Transverse colon (tissue), 4 donors: ENCODE measurements at regions not wholly inside any gene's neighbourhood (a gene's known extent, or its start where the extent isn't known, plus 50 kb on each side); places are given as distances from the start of the nearest gene placed in this dataset.

Source experiments
- CTCF ChIP-seq, 5 experiments: fragments of 200-600 bp in 3 of 5; fragments of 450-650 bp in 2 of 5; sonication (generic) in 3 of 5; IDR thresholded peaks; 1 replicate in 2 of 5; 2 replicates in 3 of 5; pipeline ENCODE4 v1.5.1; 2016 to 2017; ENCODE audit warnings: antibody characterized with exemption in 5 of 5, inconsistent platforms in 3 of 5, mild to moderate bottlenecking in 2 of 5, moderate library complexity in 1 of 5
- EP300 ChIP-seq: sonication (generic); formaldehyde crosslinking; IDR thresholded peaks from one replicate; pipeline ENCODE4 v1.6.1; 2017; ENCODE audit warnings: antibody characterized with exemption, low read depth
- POLR2A ChIP-seq: fragments of 450-650 bp; IDR thresholded peaks from one replicate; pipeline ENCODE4 v1.6.1; 2016; ENCODE audit warnings: antibody characterized with exemption, mild to moderate bottlenecking, moderate library complexity
- POLR2AphosphoS5 ChIP-seq, 3 donors: sonication (generic); formaldehyde crosslinking; IDR thresholded peaks; one replicate each; pipeline ENCODE4 v1.6.1; 2016; ENCODE audit warnings: antibody characterized with exemption in 3 of 3

GRCh38 chr12:123075646-123076171 lies 75.2 kb downstream of the PITPNM2 start:
- TF ChIP-seq CTCF (IDR thresholded peaks at IDR 0.05) = peak in 3 of 5 experiments; percentile 6 to 26 (median 23)
- TF ChIP-seq EP300 = no peak
- TF ChIP-seq POLR2A = peak; percentile 31
- peak in 2 of 3 donors; percentile 18 to 20 for TF ChIP-seq POLR2AphosphoS5 (IDR thresholded peaks at IDR 0.05)
